Tongue (tissue), 2 donors: ENCODE measurements at regions not wholly inside any gene's neighbourhood (a gene's known extent, or its start where the extent isn't known, plus 50 kb on each side); places are given as distances from the start of the nearest gene placed in this dataset. TPM values are rescaled to one million over a fixed set of nuclear protein-coding genes. Genes with fewer than 3 reads are reported as not detected.

Experiments
- DNase-seq: peaks from one replicate; pipeline ENCODE4 v3.0.0-alpha.2; 2015
- small RNA-seq: library from RNA; depleted of rRNA; stranded (forward); fragments of <200 nt; gene quantifications from one replicate; pipeline ENCODE3, GENCODE V24; 2014; ENCODE audit warnings: low replicate concordance

DNA sequence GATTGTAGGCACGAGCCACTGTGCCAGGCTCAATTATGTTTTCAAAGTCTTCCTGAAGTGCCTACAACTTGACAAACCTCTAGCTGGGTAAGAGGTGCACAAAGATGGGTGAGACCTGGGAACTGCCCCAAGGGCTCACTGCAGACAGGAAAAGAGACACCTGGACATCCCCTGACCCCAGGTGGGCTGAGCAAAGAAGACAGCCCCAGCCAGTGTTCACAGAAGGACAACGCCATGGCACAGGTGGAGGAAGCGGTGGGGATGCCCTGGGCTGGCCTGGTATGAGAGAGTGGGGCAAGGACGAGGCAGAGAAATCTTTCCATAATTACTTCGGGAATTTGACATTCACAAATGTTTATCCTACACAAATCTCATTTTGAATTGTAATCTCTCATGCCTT lies 278.9 kb downstream of the SMOC2 start:
- no peak for DNase-seq

DNA sequence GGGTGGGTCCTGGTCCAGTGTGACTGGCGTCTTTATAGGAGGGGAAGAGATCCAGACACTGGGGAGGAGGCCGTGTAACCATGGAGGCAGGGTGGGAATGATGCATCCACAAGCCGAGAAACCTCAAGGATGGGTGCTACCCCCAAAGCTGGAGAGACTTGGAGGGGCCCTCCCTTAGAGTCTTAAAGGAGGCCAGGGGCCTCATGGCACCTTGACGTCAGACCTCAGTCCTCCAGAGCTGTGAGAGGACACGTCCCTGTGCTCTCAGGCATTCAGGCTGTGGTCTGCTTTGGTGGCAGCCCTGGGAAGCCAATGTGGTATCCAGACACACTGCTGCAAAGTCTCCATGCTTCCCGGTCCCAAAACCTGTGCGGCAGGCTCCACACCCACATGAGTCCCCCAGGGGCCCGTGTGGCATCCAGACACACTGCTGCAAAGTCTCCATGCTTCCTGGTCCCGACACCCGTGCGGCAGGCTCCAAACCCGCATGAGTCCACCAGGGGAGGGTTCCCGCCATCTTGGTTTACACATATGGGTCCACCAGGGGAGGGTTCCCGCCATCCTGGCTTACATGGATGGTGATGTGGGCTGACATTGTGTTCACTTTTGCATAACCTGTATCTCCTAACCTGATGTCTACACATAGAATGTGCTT lies 278.0 kb downstream of the SMOC2 start:
- DNase-seq = no peak

Small RNA genes in the stretch of these regions (small RNA-seq; reads per million reads assigned to genes)
- not detected for gene AL513210.1
